ENCODE measurements at regions not wholly inside any gene's neighbourhood (a gene's known extent, or its start where the extent isn't known, plus 50 kb on each side); places are given as distances from the start of the nearest gene placed in this dataset.

DNA sequence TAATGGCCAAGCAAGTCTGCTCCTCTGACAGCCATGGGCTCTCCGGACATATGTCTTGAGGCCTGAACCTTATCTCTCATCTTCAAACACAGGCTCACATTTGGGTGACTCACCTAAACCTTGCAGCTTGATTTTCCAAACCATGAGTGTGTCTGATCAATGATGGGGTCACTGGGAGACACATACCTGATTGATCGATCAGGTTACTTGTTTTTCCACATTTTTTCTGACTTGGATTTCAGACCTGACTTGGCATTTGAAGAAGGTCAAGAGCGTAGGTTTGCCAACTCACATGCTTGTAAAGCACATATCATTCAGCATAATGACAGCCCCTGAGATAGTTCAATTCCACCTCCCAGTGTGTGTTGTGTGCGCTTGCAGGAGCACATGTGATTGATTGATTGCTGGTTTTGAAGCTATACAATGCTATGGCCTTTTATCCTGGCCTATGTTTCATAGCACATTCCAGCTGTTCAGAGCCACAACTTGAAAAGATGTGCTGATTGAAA, 116.7 kb upstream of the KIRREL3 start:
- no peak overlapping the region for H2BK15ac ChIP-seq (ENCODE audit: low read depth, low read length)
- DNase-seq: no peak
- no peak overlapping the region for H2BK20ac ChIP-seq (ENCODE audit: low read depth, low read length)
- H3K36me3 ChIP-seq (ENCODE audit: control insufficient read depth, insufficient read depth, low read length): no peaks in the 10 kb centered on the region
- no peak overlapping the region for H4K8ac ChIP-seq (ENCODE audit: low read depth in 2 of 2, low read length in 2 of 2)
- H3K27ac ChIP-seq (ENCODE audit: insufficient read depth, low read length): no peak overlapping the region
- H4K20me1 ChIP-seq (ENCODE audit: insufficient read depth, low read length): no peaks in the 10 kb centered on the region
- H4K5ac ChIP-seq (ENCODE audit: low read depth, low read length): no peak overlapping the region
- no peak for ATAC-seq (ENCODE audit: low read depth)
- H3K23ac ChIP-seq (ENCODE audit: low read depth, low read length): no peak overlapping the region
- ChIA-PET POLR2A (ENCODE audit: unreplicated experiment) (no interaction called here), CTCF (interaction anchor here (1.4 kb wide), 1 partner anchor 12 kb away, joined by 3 read pairs; no protein-coding TSS in a partner anchor)
- H2AK5ac ChIP-seq (ENCODE audit: low read depth, low read length): no peak overlapping the region
- H3K14ac ChIP-seq (replicated peaks; ENCODE audit: low read depth, low read length): no peak overlapping the region
- TF ChIP-seq CHD1 (IDR thresholded peaks at IDR 0.05; ENCODE audit: low read depth, low read length) (no peak), RFX5 (IDR thresholded peaks at IDR 0.05; ENCODE audit: low read depth, low read length) (no peak), RCOR1 (IDR thresholded peaks at IDR 0.05; ENCODE audit: insufficient replicate concordance, low read length) (no peak), MAFK (IDR thresholded peaks at IDR 0.05; ENCODE audit: low read depth, low read length) (no peak), BHLHE40 (IDR thresholded peaks at IDR 0.05; ENCODE audit: low read depth, low read length) (no peak)
- dilution Hi-C loops (cut with HindIII; ENCODE audit: low sequenced_read_pairs, unreplicated experiment): no loop called here
- H3K4me3 ChIP-seq (ENCODE audit: insufficient read depth, low read depth, low read length): no peak overlapping the region
- intact Hi-C loops (cut with micrococcal nuclease): no loop called here
- no peak overlapping the region for H3K4ac ChIP-seq (ENCODE audit: low read depth, low read length)
- H2AK9ac ChIP-seq (replicated peaks; ENCODE audit: low read depth, low read length, poor library complexity): no peak overlapping the region
- H3K79me1 ChIP-seq (ENCODE audit: low read depth in 1 of 2, low read length in 2 of 2): no peaks in the 10 kb centered on the region
- H2BK5ac ChIP-seq (ENCODE audit: low read depth, low read length, poor library complexity, severe bottlenecking): no peak overlapping the region
- H3K27me3 ChIP-seq (ENCODE audit: control insufficient read depth, insufficient read depth, low read length): peaks cover 10% of the 10 kb centered on the region
- no peak overlapping the region for H3K56ac ChIP-seq (ENCODE audit: extremely low read depth, insufficient read depth, low read length)
- no peak overlapping the region for H2AFZ ChIP-seq (replicated peaks; ENCODE audit: low read length, poor library complexity)
- H3K9me1 ChIP-seq (ENCODE audit: insufficient read depth, low read length): no peaks in the 10 kb centered on the region
- no peak overlapping the region for H4K91ac ChIP-seq (ENCODE audit: insufficient read depth, low read depth, low read length)
- no peak overlapping the region for H3K4me2 ChIP-seq (ENCODE audit: low read depth, low read length)
- no TSS peak for BruUV-seq (replicated peaks)
- 67% methylated on average over 1 of the region's 4 CpGs; no CpG with 5 or more reads in 1 of the 2 experiments for WGBS, 2 experiments (ENCODE audit: extremely low coverage in 2 of 2, insufficient read length in 1 of 2)
- H3K9ac ChIP-seq (ENCODE audit: low read depth, low read length): no peak overlapping the region
- no peak overlapping the region for H2BK120ac ChIP-seq (ENCODE audit: low read depth, low read length)
- no peaks in the 10 kb centered on the region for H3K4me1 ChIP-seq (ENCODE audit: control insufficient read depth, insufficient read depth, low read length)
- H3K18ac ChIP-seq (ENCODE audit: low read depth, low read length): no peak overlapping the region
- in situ Hi-C loops (cut with MboI; ENCODE audit: low sequenced_read_pairs): no loop called here
- H3K9me3 ChIP-seq (ENCODE audit: control insufficient read depth, insufficient read depth, low read length): no peaks in the 10 kb centered on the region
